Panc1 (cell line): ENCODE measurements at regions not wholly inside any gene's neighbourhood (a gene's known extent, or its start where the extent isn't known, plus 50 kb on each side); places are given as distances from the start of the nearest gene placed in this dataset.

Source experiments
- POLR2AphosphoS5 ChIP-seq: IDR thresholded peaks from 2 replicates; pipeline ENCODE4 v1.6.1; 2012; ENCODE audit warnings: mild to moderate bottlenecking, low read depth, low read length, moderate library complexity
- SIN3A ChIP-seq: IDR thresholded peaks from 2 replicates; pipeline ENCODE4 v1.6.1; 2012; ENCODE audit warnings: low read depth, mild to moderate bottlenecking, low read length, moderate library complexity, borderline replicate concordance; ENCODE audit not compliant: insufficient read depth
- TCF7L2 ChIP-seq: IDR thresholded peaks from 2 replicates; pipeline ENCODE4 v1.6.1; 2011; ENCODE audit warnings: mild to moderate bottlenecking, low read depth, low read length, inconsistent platforms
- TF ChIP-seq, protein P1 (sequence below): fragments of 450-650 bp; IDR thresholded peaks from 2 replicates; pipeline ENCODE4 v1.5.1; 2017; ENCODE audit warnings: mild to moderate bottlenecking
- TF ChIP-seq, protein P2 (sequence below), 2 experiments: IDR thresholded peaks; 2 replicates each; pipeline ENCODE4 v1.6.1; 2011 to 2012; ENCODE audit warnings: low read depth in 2 of 2, control low read depth in 1 of 2, low read length in 1 of 2, mild to moderate bottlenecking in 1 of 2, moderate library complexity in 1 of 2; ENCODE audit not compliant: insufficient read depth in 1 of 2

DNA sequence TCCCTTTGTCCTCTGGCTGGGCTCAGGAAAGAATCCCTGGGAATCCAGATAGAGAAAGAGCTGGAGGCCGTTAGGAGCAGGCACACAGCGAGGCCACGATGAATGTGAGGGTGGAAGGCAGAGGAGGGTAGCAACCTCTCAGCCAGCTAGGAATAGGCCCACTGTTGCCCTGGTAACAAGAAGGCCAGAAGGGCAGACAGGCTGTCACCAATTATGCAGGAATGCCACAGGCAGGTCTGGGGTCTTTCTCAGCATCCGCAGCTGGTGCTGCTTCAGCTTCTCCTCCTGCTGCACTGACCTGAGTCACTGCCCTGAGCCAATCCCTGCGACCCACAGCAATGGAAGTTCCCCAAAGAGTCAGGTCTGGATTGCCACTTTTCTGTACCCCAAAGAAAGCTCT is 62.8 kb upstream of the C3orf80 start:
- TF ChIP-seq, protein P1, sequence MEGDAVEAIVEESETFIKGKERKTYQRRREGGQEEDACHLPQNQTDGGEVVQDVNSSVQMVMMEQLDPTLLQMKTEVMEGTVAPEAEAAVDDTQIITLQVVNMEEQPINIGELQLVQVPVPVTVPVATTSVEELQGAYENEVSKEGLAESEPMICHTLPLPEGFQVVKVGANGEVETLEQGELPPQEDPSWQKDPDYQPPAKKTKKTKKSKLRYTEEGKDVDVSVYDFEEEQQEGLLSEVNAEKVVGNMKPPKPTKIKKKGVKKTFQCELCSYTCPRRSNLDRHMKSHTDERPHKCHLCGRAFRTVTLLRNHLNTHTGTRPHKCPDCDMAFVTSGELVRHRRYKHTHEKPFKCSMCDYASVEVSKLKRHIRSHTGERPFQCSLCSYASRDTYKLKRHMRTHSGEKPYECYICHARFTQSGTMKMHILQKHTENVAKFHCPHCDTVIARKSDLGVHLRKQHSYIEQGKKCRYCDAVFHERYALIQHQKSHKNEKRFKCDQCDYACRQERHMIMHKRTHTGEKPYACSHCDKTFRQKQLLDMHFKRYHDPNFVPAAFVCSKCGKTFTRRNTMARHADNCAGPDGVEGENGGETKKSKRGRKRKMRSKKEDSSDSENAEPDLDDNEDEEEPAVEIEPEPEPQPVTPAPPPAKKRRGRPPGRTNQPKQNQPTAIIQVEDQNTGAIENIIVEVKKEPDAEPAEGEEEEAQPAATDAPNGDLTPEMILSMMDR: no peak
- TF ChIP-seq POLR2AphosphoS5 (no peak), SIN3A (no peak), TCF7L2 (no peak)
- TF ChIP-seq, protein P2, sequence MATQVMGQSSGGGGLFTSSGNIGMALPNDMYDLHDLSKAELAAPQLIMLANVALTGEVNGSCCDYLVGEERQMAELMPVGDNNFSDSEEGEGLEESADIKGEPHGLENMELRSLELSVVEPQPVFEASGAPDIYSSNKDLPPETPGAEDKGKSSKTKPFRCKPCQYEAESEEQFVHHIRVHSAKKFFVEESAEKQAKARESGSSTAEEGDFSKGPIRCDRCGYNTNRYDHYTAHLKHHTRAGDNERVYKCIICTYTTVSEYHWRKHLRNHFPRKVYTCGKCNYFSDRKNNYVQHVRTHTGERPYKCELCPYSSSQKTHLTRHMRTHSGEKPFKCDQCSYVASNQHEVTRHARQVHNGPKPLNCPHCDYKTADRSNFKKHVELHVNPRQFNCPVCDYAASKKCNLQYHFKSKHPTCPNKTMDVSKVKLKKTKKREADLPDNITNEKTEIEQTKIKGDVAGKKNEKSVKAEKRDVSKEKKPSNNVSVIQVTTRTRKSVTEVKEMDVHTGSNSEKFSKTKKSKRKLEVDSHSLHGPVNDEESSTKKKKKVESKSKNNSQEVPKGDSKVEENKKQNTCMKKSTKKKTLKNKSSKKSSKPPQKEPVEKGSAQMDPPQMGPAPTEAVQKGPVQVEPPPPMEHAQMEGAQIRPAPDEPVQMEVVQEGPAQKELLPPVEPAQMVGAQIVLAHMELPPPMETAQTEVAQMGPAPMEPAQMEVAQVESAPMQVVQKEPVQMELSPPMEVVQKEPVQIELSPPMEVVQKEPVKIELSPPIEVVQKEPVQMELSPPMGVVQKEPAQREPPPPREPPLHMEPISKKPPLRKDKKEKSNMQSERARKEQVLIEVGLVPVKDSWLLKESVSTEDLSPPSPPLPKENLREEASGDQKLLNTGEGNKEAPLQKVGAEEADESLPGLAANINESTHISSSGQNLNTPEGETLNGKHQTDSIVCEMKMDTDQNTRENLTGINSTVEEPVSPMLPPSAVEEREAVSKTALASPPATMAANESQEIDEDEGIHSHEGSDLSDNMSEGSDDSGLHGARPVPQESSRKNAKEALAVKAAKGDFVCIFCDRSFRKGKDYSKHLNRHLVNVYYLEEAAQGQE (IDR thresholded peaks at IDR 0.05; ENCODE audit: insufficient read depth in 1 of 2, low read depth in 2 of 2, low read length in 1 of 2): no peak
